ENCODE measurements at regions not wholly inside any gene's neighbourhood (a gene's known extent, or its start where the extent isn't known, plus 50 kb on each side); places are given as distances from the start of the nearest gene placed in this dataset.

- Histone ChIP-seq H3K4me1 (no peaks in the 10 kb centered on the region), H3K36me3 (replicated peaks in 1 of 2; ENCODE audit: insufficient read depth in 1 of 2, low read depth in 2 of 2) (no peaks in the 10 kb centered on the region), H3K9me3 (no peaks in the 10 kb centered on the region), H3K4me3 (no peak overlapping the region), H3K27me3 (no peaks in the 10 kb centered on the region), H3K27ac (no peak overlapping the region)
- TF ChIP-seq, protein P1, sequence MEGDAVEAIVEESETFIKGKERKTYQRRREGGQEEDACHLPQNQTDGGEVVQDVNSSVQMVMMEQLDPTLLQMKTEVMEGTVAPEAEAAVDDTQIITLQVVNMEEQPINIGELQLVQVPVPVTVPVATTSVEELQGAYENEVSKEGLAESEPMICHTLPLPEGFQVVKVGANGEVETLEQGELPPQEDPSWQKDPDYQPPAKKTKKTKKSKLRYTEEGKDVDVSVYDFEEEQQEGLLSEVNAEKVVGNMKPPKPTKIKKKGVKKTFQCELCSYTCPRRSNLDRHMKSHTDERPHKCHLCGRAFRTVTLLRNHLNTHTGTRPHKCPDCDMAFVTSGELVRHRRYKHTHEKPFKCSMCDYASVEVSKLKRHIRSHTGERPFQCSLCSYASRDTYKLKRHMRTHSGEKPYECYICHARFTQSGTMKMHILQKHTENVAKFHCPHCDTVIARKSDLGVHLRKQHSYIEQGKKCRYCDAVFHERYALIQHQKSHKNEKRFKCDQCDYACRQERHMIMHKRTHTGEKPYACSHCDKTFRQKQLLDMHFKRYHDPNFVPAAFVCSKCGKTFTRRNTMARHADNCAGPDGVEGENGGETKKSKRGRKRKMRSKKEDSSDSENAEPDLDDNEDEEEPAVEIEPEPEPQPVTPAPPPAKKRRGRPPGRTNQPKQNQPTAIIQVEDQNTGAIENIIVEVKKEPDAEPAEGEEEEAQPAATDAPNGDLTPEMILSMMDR (IDR thresholded peaks at IDR 0.05) = no peak
- TF ChIP-seq POLR2A (IDR thresholded peaks at IDR 0.05) = no peak
- ATAC-seq (no peak), DNase-seq (no peak)
- intact Hi-C loops (cut with DNase I) = no loop called here
- 78 to 86% methylated on average over 4 of the region's 4 CpGs for WGBS, 2 donors
Observed at GRCh38 chr4:120525106-120525505, 397.4 kb downstream of the PRDM5 start.

- no peak overlapping the region for H3K27ac ChIP-seq
- no peaks in the 10 kb centered on the region for H3K9me3 ChIP-seq
- no peaks in the 10 kb centered on the region for H3K27me3 ChIP-seq
- DNase-seq = no peak
- no peaks in the 10 kb centered on the region for H3K36me3 ChIP-seq (replicated peaks in 1 of 2; ENCODE audit: insufficient read depth in 1 of 2, low read depth in 2 of 2)
- H3K4me1 ChIP-seq = no peaks in the 10 kb centered on the region
- WGBS, 2 donors = 73 to 86% methylated on average over 2 of the region's 2 CpGs
- no peak for ATAC-seq
- no peak overlapping the region for H3K4me3 ChIP-seq
- TF ChIP-seq, protein P1 (IDR thresholded peaks at IDR 0.05) = no peak
- no peak for TF ChIP-seq POLR2A (IDR thresholded peaks at IDR 0.05)
- intact Hi-C loops (cut with DNase I) = no loop called here
Observed at GRCh38 chr4:120524237-120524636, 398.3 kb downstream of the PRDM5 start.

DNA sequence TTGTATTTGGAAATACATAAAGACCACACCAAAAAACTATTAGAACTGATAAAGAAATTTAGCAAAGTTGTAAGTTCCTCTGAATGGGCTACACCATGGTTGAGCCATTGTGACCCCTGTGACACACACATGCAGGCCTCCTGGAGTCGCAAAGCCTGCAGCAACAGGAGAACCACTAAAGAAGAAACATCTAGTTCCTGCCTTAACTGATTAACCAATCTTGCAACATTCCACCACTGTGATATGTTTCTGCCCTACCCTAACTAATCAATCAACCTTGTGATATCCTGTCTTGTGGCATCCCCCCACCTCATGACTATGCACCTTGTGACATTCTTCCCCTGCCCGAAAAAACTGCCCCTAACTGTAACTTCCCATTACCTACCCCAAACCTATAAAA is 401.8 kb downstream of the PRDM5 start:
- intact Hi-C loops (cut with DNase I) = no loop called here
- no peak for DNase-seq
- 63 to 77% methylated on average over 2 of the region's 2 CpGs for WGBS, 2 donors

DNA sequence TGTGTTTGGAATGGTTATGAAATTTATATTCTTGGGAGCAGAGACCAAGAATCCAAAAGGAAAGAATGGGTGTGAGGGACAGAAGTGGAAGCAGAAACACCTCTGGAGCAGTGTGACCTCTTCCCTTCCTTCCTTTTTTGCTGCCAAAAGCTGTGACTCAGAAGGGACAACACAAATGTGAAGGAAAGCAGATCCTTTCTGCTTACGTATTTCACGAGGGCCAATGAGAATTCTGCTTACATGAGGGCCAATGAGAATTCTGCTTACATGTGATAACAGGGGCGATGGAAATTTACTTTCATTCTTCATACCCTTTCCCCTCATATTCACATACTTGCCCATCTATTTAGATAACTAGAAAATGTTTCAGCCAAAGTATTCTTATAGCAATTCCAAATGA is 404.6 kb downstream of the PRDM5 start:
- peak; percentile 98 for ATAC-seq
- H3K27ac ChIP-seq = no peak overlapping the region
- DNase-seq = peak; percentile 59 to 69 (median 64)
- no peaks in the 10 kb centered on the region for H3K27me3 ChIP-seq
- intact Hi-C loops (cut with DNase I) = no loop called here
- WGBS, 2 donors = 41% methylated on average over 3 of the region's 3 CpGs
- TF ChIP-seq, protein P1 (IDR thresholded peaks at IDR 0.05) = no peak
- no peak for TF ChIP-seq POLR2A (IDR thresholded peaks at IDR 0.05)
- H3K4me1 ChIP-seq = no peaks in the 10 kb centered on the region
- peaks cover 0 to 4% (median 0%) of the 10 kb centered on the region in 3 donors for H3K9me3 ChIP-seq
- peak overlapping the region in 1 of 2 donors; percentile 5 for H3K4me3 ChIP-seq
- no peaks in the 10 kb centered on the region for H3K36me3 ChIP-seq (replicated peaks in 1 of 2; ENCODE audit: insufficient read depth in 1 of 2, low read depth in 2 of 2)

More for the DNA sequence above, 401.8 kb downstream of the PRDM5 start:
- Histone ChIP-seq H3K9me3 (no peaks in the 10 kb centered on the region), H3K4me3 (no peak overlapping the region), H3K27ac (no peak overlapping the region), H3K36me3 (replicated peaks in 1 of 2; ENCODE audit: insufficient read depth in 1 of 2, low read depth in 2 of 2) (no peaks in the 10 kb centered on the region), H3K4me1 (no peaks in the 10 kb centered on the region), H3K27me3 (no peaks in the 10 kb centered on the region)
- ATAC-seq = no peak
- TF ChIP-seq POLR2A (IDR thresholded peaks at IDR 0.05) = no peak
- TF ChIP-seq, protein P1 (IDR thresholded peaks at IDR 0.05) = no peak

GRCh38 chr4:120509719-120510118 is 412.8 kb downstream of the PRDM5 start:
- ATAC-seq (no peak), DNase-seq (no peak)
- intact Hi-C loops (cut with DNase I) = no loop called here
- Histone ChIP-seq H3K4me3 (no peak overlapping the region), H3K4me1 (no peaks in the 10 kb centered on the region), H3K27me3 (no peaks in the 10 kb centered on the region), H3K36me3 (replicated peaks in 1 of 2; ENCODE audit: insufficient read depth in 1 of 2, low read depth in 2 of 2) (no peaks in the 10 kb centered on the region), H3K27ac (no peak overlapping the region), H3K9me3 (peaks cover 0 to 2% (median 0%) of the 10 kb centered on the region in 3 donors)
- TF ChIP-seq, protein P1 (IDR thresholded peaks at IDR 0.05) = no peak
- TF ChIP-seq POLR2A (IDR thresholded peaks at IDR 0.05) = no peak
- 25 to 57% methylated on average over 1 of the region's 1 CpG for WGBS, 2 donors
